HT-29 (cell line): ENCODE measurements at regions not wholly inside any gene's neighbourhood (a gene's known extent, or its start where the extent isn't known, plus 50 kb on each side); places are given as distances from the start of the nearest gene placed in this dataset.
A peak's percentile ranks its signal among the peaks of the same experiment; 100 is the strongest.

Experiments used
- DNase-seq: peaks from one replicate; pipeline ENCODE4 v3.0.0-alpha.2; 2015; ENCODE audit warnings: low spot score

DNA sequence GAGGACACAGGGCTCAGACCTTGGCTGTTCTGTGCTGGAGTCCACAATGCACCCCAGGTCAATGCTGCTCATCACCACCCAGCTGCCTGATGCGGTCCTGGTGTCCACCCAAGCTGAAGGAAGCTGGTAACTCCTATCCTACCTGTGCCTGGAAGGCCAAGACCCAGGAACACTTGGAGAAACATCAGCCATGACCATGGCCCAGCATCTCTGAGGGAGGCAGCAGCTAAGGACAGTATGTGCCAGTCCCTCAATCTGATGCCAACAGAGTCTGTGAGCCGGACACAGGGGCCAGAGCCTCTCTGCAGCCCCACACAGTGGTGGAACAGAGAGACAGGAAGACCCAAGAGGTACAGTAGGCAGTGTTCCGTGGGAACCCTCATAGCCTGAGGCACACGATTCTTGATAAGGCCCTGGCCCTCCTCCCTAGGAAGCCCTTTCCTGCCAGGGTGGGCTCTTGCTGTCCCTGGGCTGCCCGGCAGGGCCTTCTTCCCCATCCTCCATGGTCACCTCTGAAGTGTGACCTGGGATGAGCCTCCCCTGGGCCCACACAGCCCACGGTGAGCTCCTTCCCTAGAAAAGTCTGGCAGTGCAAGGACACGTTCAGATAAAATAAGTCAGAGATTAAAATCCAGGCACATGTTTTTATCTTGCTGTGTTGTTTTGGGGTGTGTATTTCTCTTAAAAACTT, 170.7 kb downstream of the THBS2 start:
- DNase-seq = no peak

- DNase-seq = no peak
Observed at GRCh38 chr6:169082093-169082492, 171.6 kb downstream of the THBS2 start.

DNA sequence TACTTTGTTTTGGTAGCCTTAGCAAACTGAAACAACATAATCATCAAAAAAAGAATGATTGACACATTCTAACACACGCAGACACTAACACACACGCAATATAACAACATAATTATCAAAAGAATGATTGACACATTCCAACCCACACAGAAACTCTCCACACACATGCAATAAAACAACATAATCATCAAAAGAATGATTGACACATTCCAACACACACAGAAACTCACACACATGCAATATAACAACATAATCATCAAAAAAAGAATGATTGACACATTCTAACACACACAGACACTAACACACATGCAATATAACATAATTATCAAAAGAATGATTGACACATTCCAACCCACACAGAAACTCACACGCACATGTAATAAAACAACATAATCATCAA, 172.4 kb downstream of the THBS2 start:
- no peak for DNase-seq

- DNase-seq = no peak
Observed at GRCh38 chr6:169079650-169080049, 174.0 kb downstream of the THBS2 start.

GRCh38 chr6:169078399-169079145, 175.1 kb downstream of the THBS2 start:
- no peak for DNase-seq

GRCh38 chr6:169075915-169076654, 177.6 kb downstream of the THBS2 start:
- no peak for DNase-seq

DNA sequence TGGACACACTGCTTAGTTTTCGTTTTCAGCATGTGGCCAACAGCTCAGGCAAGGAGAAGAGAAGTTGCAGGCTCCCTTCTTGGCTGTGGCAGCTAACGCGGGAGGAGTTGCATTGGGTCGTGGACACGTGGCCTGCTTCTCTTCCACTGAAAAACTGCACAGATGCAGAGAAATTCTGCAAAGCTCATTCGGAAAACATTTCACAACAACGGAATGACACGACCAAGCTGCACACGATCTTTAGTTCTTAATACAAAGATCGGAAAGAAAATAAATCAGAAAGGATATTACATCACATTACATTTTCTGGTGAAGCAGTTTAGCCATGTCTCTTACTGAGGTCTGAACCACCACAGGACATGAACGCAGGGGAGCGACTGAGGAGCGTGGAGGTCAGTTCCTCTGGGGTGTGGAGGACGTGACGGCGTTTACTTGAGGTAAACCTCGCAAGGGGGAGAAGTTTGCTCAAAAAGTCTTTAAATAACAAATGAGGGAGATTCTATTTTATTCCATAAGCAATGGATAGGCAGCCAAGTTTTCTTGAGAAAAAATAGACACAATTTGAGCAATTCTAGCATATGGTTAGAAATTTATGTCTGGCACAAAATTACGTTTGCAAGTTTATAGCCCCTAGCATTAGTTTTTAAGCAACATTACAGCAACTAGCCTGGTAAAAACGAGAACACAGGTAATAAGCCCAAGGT, 178.3 kb downstream of the THBS2 start:
- no peak for DNase-seq

DNA sequence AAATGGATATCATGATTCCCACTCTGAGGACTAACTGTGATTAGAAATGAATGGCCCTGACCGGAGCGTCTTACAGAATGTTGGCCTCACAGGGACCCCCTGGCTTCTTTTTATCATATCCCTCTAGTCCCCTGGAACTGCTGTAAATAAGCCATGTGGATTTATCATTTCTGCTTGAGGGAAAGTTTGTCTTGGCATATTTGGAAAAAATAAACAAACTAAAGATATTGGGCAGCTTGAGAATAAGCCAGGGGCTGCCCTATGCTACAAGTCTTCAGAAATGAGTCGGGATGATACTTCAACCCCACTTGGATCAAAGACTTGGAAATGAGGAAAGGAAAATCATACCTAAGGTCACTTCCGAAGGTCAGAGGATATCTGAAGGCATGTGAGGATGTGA, 179.1 kb downstream of the THBS2 start:
- DNase-seq = no peak

- DNase-seq = no peak
Observed at GRCh38 chr6:169073311-169073710, 180.3 kb downstream of the THBS2 start.

DNA sequence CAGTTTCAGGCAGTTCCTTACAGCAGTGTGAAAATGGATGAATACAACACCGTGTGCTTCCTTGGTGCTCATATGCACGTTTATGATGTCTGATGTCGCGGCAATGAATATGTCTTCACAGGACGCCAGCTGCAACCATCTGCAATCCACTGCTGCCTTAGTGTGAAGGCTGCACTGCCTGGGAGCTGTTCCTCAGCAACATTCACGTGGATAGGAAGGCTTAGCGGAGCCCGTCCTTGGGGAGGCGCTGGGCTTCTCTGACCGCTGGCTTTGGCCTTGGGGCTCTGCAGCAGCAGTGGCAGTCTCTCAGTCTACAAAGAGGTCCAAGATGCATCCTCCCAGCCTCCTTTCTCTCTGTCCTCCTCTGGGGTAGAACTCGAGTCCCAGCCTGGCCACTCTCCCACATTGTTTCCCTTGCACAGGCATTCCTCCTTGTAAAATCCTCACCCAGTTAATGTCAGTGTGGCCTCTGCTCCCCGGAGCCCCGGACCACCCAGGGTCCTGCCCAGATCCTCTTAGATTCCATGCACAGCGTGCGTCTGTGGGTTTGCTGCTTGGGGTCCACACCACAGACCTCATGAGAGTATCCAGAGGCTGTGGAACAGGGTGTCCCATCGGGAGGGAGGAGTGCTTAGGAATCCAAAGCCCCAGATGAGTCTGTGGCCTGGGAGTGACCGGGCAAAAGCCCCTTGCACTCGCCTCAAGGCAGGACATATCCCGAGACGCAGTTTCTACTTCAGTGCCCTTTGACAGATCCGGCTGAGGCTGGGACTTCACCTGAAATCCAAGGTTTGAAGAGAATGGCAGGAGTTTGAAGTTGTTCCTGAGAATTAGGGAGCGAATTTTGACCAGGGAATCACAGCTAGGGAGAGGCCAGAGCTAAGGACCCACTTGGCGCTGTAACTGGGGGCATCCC, 181.3 kb downstream of the THBS2 start:
- DNase-seq = no peak

GRCh38 chr6:169071394-169071793, 182.3 kb downstream of the THBS2 start:
- no peak for DNase-seq

- DNase-seq = peak; percentile 6
Observed at GRCh38 chr6:169070506-169071176, 183.0 kb downstream of the THBS2 start.

GRCh38 chr6:169069356-169069755, 184.3 kb downstream of the THBS2 start:
- DNase-seq = no peak

DNA sequence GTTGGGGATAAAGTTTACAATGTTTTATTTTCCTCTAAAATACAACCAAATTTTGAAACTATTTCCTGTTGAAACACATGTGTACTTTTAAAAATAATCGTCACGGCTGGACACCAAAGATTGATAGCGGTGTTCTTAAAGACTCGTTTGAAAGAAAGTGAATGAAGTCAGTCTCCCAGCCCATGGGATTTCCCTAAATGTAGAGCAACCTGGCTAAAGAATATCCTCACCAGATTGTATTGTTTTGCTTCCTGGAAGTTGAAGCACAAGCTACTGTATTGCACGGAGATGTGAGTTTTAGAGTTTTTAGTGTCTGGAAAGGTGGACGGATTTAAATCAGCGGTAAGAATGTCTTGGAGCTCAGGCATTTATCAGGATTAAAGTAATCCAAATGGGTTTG, 189.5 kb downstream of the THBS2 start:
- no peak for DNase-seq

- DNase-seq = no peak
Observed at GRCh38 chr6:169062272-169062671, 191.4 kb downstream of the THBS2 start.

DNA sequence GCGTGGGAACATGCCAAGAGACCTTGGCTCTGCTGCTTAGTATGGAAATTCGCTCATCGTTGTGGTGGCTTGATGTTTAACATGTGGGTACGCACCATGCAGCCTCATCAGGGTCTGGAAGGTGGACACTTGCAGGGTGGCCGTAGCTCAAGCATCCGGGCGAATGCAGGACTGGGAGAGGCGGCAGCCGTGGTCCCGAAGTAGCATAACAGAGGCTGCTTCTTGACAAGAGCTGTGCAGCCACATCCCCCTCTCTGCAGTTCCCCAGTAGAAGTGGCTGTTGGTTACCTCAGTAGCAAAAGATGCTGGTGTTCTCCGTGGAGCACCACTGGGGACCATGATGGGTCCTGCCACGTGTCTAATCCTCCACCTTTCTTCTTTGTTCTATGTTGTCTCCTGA, 195.0 kb downstream of the THBS2 start:
- no peak for DNase-seq

GRCh38 chr6:169052462-169052861, 201.2 kb downstream of the THBS2 start:
- no peak for DNase-seq

GRCh38 chr6:169051371-169051770, 202.3 kb downstream of the THBS2 start:
- DNase-seq = no peak

DNA sequence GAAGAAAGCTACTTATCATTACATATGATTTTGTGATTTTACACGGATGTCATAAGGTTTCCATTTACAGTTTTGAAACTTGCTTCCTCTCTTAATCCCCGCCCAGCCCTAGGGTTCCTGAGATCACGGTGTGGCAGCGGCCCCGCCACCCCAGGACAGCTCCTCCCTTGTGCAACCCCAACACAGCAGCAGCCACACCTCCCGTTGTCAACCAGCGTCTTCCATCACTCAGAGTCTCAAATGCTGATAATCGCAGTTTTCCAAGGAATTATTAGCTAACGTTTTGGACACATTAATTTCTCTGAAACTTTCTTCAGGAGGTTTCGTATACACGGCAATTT, 204.8 kb downstream of the THBS2 start:
- DNase-seq = no peak

DNA sequence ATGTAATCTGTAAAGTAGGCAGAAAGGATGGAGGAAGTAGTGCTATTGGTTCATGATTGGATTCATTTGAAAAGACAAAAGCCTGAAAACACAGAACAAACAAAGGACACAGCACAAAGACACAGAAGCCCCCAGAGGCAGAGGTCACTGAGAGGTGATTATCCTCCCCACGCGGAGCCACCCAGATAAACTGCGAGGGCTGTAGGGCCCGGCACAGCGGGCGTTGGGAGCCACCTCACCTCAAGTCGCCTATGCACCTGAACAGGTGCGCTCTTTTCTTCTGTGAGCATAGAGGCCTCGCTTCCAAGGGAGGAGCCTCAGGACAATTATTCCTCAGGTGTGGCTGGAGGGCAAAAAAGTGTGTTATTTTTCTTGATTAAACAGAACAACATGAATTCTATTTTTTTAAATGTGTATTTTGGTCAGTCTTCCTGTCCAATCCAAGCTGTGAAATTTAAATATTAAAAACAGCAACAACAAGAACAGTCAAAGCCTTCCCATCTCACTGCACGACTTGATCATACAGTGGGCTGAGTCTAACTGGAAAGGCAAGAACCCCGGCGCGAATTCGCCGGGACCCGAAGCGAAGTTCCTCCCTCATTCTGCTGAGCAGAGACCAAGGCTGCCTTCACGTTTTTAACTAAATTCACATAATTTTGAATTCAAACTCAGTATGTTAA, 205.3 kb downstream of the THBS2 start:
- no peak for DNase-seq
